HUES64 (cell line): ENCODE measurements at regions not wholly inside any gene's neighbourhood (a gene's known extent, or its start where the extent isn't known, plus 50 kb on each side); places are given as distances from the start of the nearest gene placed in this dataset.
"Not testable (repeated sequence)": the region's sequence is repeated elsewhere in the genome, so short reads cannot be mapped to it uniquely, and the experiment has no call there.

Experiments
- H3K27ac ChIP-seq: 2 replicates; pipeline ENCODE4 v1.7.0; 2013; ENCODE audit warnings: low read depth, low read length, inconsistent platforms
- H3K27me3 ChIP-seq: 2 replicates; pipeline ENCODE4 v1.6.1; 2013; ENCODE audit warnings: mild to moderate bottlenecking, low read length; ENCODE audit not compliant: insufficient read depth
- H3K36me3 ChIP-seq: 2 replicates; pipeline ENCODE4 v1.6.1; 2013; ENCODE audit warnings: mild to moderate bottlenecking, low read length; ENCODE audit not compliant: insufficient read depth
- H3K4me1 ChIP-seq: 2 replicates; pipeline ENCODE4 v1.6.1; 2013; ENCODE audit warnings: mild to moderate bottlenecking, low read length, moderate library complexity; ENCODE audit not compliant: insufficient read depth
- H3K4me3 ChIP-seq: 2 replicates; pipeline ENCODE4 v1.5.1; 2013; ENCODE audit warnings: mild to moderate bottlenecking, low read length, moderate library complexity
- H3K9ac ChIP-seq: 2 replicates; pipeline ENCODE4 v1.6.1; 2013; ENCODE audit warnings: mild to moderate bottlenecking, low read depth, low read length
- H3K9me3 ChIP-seq: 2 replicates; pipeline ENCODE4 v1.6.1; 2013; ENCODE audit warnings: low read depth, low read length; ENCODE audit not compliant: insufficient read depth
- WGBS: fragments of 150-250, 120-280 bp; methylation state at CpG from one replicate; pipeline ENCODE4 v1.1.7; 2013; ENCODE audit warnings: missing lambda C conversion rate; 5-methylcytosine and 5-hydroxymethylcytosine counted together

DNA sequence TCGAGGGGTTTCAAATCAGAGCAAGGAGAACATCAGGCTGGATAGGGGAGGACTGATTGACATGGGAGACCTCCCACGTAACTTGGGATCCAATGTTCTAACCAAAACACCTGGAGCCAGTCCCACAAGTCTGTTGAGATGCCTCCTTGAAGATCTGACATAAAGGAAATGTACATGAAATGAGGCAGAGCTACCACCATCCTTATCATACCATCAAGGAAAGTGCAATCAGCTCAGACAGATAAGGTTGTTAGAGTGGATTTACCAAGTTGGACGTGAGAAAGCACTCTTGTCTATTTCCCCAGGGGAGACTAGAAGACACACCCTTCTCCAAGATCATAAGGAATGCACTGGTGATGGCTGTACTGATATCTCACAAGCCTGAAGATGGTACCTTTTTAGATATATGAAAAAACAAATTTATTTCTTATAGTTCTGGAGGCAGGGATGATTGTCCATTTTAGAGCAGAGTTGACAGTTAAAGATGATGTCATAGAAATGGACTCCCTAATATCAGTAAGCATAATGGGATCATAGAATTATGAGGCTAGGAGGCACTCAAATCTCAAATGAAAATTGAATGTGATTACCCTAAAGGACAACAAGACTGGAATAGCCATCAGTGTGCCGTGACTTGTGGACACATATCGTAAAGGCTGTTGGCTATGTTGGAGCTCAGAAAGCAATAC is 129.1 kb upstream of the RAB4A start:
- 0 out of 2 replicates have a peak, but pooled peaks cover 7% of the 10 kb centered on the region for H3K4me1 ChIP-seq
- no peaks in the 10 kb centered on the region for H3K9me3 ChIP-seq
- no peak overlapping the region for H3K4me3 ChIP-seq
- H3K36me3 ChIP-seq: no peaks in the 10 kb centered on the region
- H3K27me3 ChIP-seq: no peaks in the 10 kb centered on the region
- H3K27ac ChIP-seq: no peak overlapping the region
- 94% methylated on average over 5 of the region's 5 CpGs for WGBS
- no peak overlapping the region for H3K9ac ChIP-seq

GRCh38 chr1:229142471-229142870 is 128.4 kb upstream of the RAB4A start:
- Histone ChIP-seq H3K27ac (no peak overlapping the region), H3K27me3 (no peaks in the 10 kb centered on the region), H3K36me3 (no peaks in the 10 kb centered on the region), H3K9me3 (no peaks in the 10 kb centered on the region), H3K9ac (no peak overlapping the region), H3K4me3 (no peak overlapping the region), H3K4me1 (0 out of 2 replicates have a peak, but pooled peaks cover 10% of the 10 kb centered on the region)
- WGBS: 91% methylated on average over 2 of the region's 2 CpGs

GRCh38 chr1:229146647-229147046 is 124.3 kb upstream of the RAB4A start:
- H3K9ac ChIP-seq: no peak overlapping the region
- no peaks in the 10 kb centered on the region for H3K36me3 ChIP-seq
- no peak overlapping the region for H3K27ac ChIP-seq
- H3K27me3 ChIP-seq: no peaks in the 10 kb centered on the region
- peaks cover 21% of the 10 kb centered on the region; the same call in 1 of the 2 replicates for H3K4me1 ChIP-seq
- no peaks in the 10 kb centered on the region for H3K9me3 ChIP-seq
- H3K4me3 ChIP-seq: no peak overlapping the region
- WGBS: 85% methylated on average over 9 of the region's 9 CpGs

- Histone ChIP-seq H3K9ac (no peak overlapping the region), H3K4me1 (peaks cover 21% of the 10 kb centered on the region; the same call in 1 of the 2 replicates), H3K36me3 (no peaks in the 10 kb centered on the region), H3K9me3 (no peaks in the 10 kb centered on the region), H3K27me3 (no peaks in the 10 kb centered on the region), H3K4me3 (no peak overlapping the region), H3K27ac (no peak overlapping the region)
- WGBS: 71% methylated on average over 16 of the region's 16 CpGs
Measured at GRCh38 chr1:229147072-229147471, 123.8 kb upstream of the RAB4A start.

GRCh38 chr1:229148041-229148671 is 122.8 kb upstream of the RAB4A start:
- 32% methylated on average over 13 of the region's 13 CpGs for WGBS
- peaks cover 21% of the 10 kb centered on the region; the same call in 1 of the 2 replicates for H3K4me1 ChIP-seq
- H3K36me3 ChIP-seq: no peaks in the 10 kb centered on the region
- H3K27ac ChIP-seq: no peak overlapping the region
- H3K9ac ChIP-seq: no peak overlapping the region
- H3K9me3 ChIP-seq: no peaks in the 10 kb centered on the region
- no peak overlapping the region for H3K4me3 ChIP-seq
- H3K27me3 ChIP-seq: no peaks in the 10 kb centered on the region

DNA sequence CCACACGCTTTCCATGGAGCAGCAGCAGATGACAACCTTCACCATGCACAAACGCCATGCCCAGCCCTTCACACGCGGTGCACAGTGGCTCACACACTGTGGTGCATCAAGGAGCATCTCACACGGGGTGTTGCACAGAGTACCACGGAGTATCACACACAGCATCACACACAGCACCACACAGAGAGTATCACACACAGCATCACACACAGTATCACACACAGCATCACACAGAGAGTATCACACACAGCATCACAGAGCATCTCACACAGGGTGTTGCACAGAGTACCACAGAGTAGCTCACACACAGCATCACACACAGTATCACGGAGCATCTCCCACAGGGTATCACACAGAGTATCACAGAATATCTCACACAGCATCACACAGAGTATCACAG is 122.2 kb upstream of the RAB4A start:
- WGBS: 88% methylated on average over 7 of the region's 7 CpGs
- no peak overlapping the region for H3K4me3 ChIP-seq
- H3K27ac ChIP-seq: no peak overlapping the region

DNA sequence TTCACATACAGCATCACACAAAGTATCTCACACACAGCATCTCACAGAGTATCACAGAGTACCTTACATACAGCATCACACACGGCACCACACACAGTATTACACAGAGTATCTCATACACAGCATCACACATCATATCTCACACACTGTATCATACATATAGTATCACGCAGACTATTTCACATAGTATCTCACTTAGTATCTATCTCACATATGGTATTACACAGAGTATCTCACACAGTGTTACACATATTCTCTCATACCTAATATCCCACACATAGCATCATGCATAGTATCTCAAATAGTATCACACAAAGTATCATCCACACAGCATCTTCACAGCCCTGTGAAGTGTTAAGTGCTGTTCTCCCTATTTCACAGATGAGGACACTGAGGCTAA is 121.5 kb upstream of the RAB4A start:
- Histone ChIP-seq H3K27me3 (no peaks in the 10 kb centered on the region), H3K4me3 (no peak overlapping the region), H3K36me3 (no peaks in the 10 kb centered on the region), H3K27ac (no peak overlapping the region), H3K4me1 (peaks cover 21% of the 10 kb centered on the region; the same call in 1 of the 2 replicates), H3K9ac (no peak overlapping the region), H3K9me3 (no peaks in the 10 kb centered on the region)
- WGBS: 90% methylated on average over 2 of the region's 2 CpGs

More for the DNA sequence above, 122.2 kb upstream of the RAB4A start:
- H3K4me1 ChIP-seq: peaks cover 21% of the 10 kb centered on the region; the same call in 1 of the 2 replicates
- no peaks in the 10 kb centered on the region for H3K9me3 ChIP-seq
- no peaks in the 10 kb centered on the region for H3K27me3 ChIP-seq
- no peak overlapping the region for H3K9ac ChIP-seq
- no peaks in the 10 kb centered on the region for H3K36me3 ChIP-seq

DNA sequence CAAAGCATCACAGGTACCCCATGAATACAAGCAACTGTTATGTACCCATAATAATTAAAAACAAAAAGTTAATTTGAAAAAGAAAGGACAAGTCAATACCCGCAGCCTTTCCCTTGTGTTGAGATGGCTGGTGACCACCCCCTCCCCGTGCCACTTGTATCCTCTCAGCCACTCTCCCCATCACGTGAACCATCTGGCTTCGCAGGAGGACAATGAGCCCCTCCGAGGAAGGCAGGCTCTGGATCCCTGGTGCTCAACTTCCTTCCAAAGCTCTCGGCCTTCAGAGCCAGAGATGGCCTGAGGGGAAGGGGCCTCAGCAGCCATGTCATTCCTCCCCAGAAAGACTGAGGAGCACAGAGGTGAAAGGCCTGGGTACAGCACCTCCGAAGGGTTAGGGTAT is 120.4 kb upstream of the RAB4A start:
- H3K4me3 ChIP-seq: no peak overlapping the region
- 55% methylated on average over 7 of the region's 7 CpGs for WGBS
- no peaks in the 10 kb centered on the region for H3K36me3 ChIP-seq
- H3K4me1 ChIP-seq: peaks cover 21% of the 10 kb centered on the region; the same call in 1 of the 2 replicates
- no peaks in the 10 kb centered on the region for H3K27me3 ChIP-seq
- no peak overlapping the region for H3K9ac ChIP-seq
- H3K27ac ChIP-seq: no peak overlapping the region; the same call in 1 of the 2 replicates
- H3K9me3 ChIP-seq: no peaks in the 10 kb centered on the region

GRCh38 chr1:229151412-229151811 is 119.5 kb upstream of the RAB4A start:
- H3K4me1 ChIP-seq: peaks cover 21% of the 10 kb centered on the region; the same call in 1 of the 2 replicates
- not testable (repeated sequence) for H3K9me3 ChIP-seq, H3K36me3 ChIP-seq, H3K4me3 ChIP-seq, H3K27ac ChIP-seq, H3K27me3 ChIP-seq, H3K9ac ChIP-seq
- 95% methylated on average over 4 of the region's 4 CpGs for WGBS

DNA sequence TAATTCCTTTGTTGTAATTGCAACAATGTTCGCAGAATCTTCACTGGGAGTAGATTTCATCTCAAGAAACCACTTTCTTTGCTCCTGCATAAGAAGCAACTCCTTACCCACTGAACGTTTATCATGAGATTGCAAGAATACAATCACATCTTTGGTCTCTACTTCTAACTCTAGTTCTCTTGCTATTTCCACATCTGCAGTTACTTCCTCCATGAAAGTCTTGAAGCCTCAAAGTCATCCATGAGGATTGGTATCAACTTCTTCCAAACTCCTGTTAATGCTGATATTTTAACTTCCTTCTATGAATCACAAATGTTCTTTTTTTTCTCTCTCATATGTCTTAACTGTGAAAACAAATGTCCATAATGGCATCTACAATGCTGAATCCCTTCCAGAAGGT is 118.6 kb upstream of the RAB4A start:
- WGBS: 96% methylated on average over 2 of the region's 2 CpGs
- Histone ChIP-seq H3K9me3 (no peaks in the 10 kb centered on the region), H3K4me1 (peaks cover 21% of the 10 kb centered on the region; the same call in 1 of the 2 replicates), H3K36me3 (no peaks in the 10 kb centered on the region), H3K27ac (no peak overlapping the region), H3K27me3 (no peaks in the 10 kb centered on the region), H3K4me3 (no peak overlapping the region), H3K9ac (no peak overlapping the region)

DNA sequence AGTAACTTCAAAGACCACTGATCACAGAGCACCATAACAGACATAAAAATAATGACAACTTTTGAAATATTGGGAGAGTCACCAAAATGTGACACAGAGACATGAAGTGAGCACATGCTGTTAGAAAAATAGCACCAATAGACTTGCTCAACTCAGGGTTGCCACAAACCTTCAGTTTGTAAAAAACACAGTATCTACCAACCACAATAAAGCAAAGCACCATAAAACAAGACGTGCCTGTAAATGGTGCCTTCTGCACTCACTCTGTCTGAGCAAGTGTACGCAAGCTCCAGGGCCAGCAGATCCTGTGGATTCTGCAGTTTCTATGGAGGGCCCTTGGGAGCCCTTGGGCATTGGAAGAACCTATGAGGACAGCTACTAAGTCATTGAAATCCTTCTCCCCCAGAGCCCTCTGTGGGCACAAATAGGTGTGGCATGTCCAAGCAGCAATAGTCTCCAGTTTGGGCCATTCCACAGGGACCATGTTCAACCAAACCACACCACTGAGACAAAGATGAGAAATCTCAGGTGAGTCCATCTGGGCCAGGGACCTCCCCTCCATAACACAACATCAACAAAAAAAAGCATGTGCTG is 116.9 kb upstream of the RAB4A start:
- Histone ChIP-seq H3K9ac (no peak overlapping the region), H3K27me3 (no peaks in the 10 kb centered on the region), H3K4me3 (no peak overlapping the region), H3K9me3 (no peaks in the 10 kb centered on the region), H3K4me1 (peaks cover 6% of the 10 kb centered on the region; the same call in 1 of the 2 replicates), H3K27ac (no peak overlapping the region), H3K36me3 (no peaks in the 10 kb centered on the region)
- 96% methylated on average over 2 of the region's 2 CpGs for WGBS
